ENCODE measurements at regions not wholly inside any gene's neighbourhood (a gene's known extent, or its start where the extent isn't known, plus 50 kb on each side); places are given as distances from the start of the nearest gene placed in this dataset.

GRCh38 chr17:52979921-52980320 lies 821.4 kb upstream of the CA10 start:
- no peak overlapping the region for H3K9ac ChIP-seq (ENCODE audit: low read depth, low read length)
- H4K20me1 ChIP-seq (ENCODE audit: insufficient read depth, low read length) = no peaks in the 10 kb centered on the region
- no CpG with 5 or more reads among the region's 1 CpG for WGBS, 2 experiments (ENCODE audit: extremely low coverage in 2 of 2, insufficient read length in 1 of 2)
- no TSS peak for BruUV-seq (replicated peaks)
- H4K8ac ChIP-seq (ENCODE audit: low read depth in 2 of 2, low read length in 2 of 2) = no peak overlapping the region
- no peak overlapping the region for H2BK20ac ChIP-seq (ENCODE audit: low read depth, low read length)
- intact Hi-C loops (cut with micrococcal nuclease) (no loop called here), in situ Hi-C loops (cut with MboI; ENCODE audit: low sequenced_read_pairs) (no loop called here), dilution Hi-C loops (cut with HindIII; ENCODE audit: low sequenced_read_pairs, unreplicated experiment) (no loop called here)
- H4K91ac ChIP-seq (ENCODE audit: insufficient read depth, low read depth, low read length) = no peak overlapping the region
- DNase-seq (no peak), ATAC-seq (ENCODE audit: low read depth) (no peak)
- TF ChIP-seq RCOR1 (IDR thresholded peaks at IDR 0.05; ENCODE audit: insufficient replicate concordance, low read length) = no peak
- no peak for TF ChIP-seq USF2 (IDR thresholded peaks at IDR 0.05; ENCODE audit: low read depth, low read length)
- TF ChIP-seq MAFK (IDR thresholded peaks at IDR 0.05; ENCODE audit: low read depth, low read length) = no peak
- TF ChIP-seq ELK1 (IDR thresholded peaks at IDR 0.05; ENCODE audit: borderline replicate concordance, low read depth, low read length) = no peak
- TF ChIP-seq CTCF (conservative IDR thresholded peaks at IDR 0.05; ENCODE audit: low read depth, low read length) = no peak
- TF ChIP-seq BHLHE40 (IDR thresholded peaks at IDR 0.05; ENCODE audit: low read depth, low read length) = no peak
- no peak for TF ChIP-seq CEBPB (IDR thresholded peaks at IDR 0.05; ENCODE audit: low read depth, low read length)
- TF ChIP-seq RFX5 (IDR thresholded peaks at IDR 0.05; ENCODE audit: low read depth, low read length) = no peak
- TF ChIP-seq MAZ (IDR thresholded peaks at IDR 0.05; ENCODE audit: borderline replicate concordance, low read depth, low read length) = no peak
- no peak for TF ChIP-seq SMC3 (IDR thresholded peaks at IDR 0.05; ENCODE audit: low read depth, low read length)
- TF ChIP-seq CHD1 (IDR thresholded peaks at IDR 0.05; ENCODE audit: low read depth, low read length) = no peak
- no peak for TF ChIP-seq NFE2L2 (IDR thresholded peaks at IDR 0.05; ENCODE audit: low read depth, low read length)
- TF ChIP-seq MXI1 (IDR thresholded peaks at IDR 0.05; ENCODE audit: borderline replicate concordance, low read depth, low read length) = no peak
- TF ChIP-seq FOS (IDR thresholded peaks at IDR 0.05; ENCODE audit: low read depth, low read length) = no peak
- no peak for TF ChIP-seq RAD21 (IDR thresholded peaks at IDR 0.05; ENCODE audit: low read length)
- TF ChIP-seq POLR2A (IDR thresholded peaks at IDR 0.05; ENCODE audit: low read depth, low read length) = no peak
- POLR2A ChIA-PET (ENCODE audit: unreplicated experiment) = no interaction called here
- H3K4me1 ChIP-seq (ENCODE audit: control insufficient read depth, insufficient read depth, low read length) = no peaks in the 10 kb centered on the region
- H3K56ac ChIP-seq (ENCODE audit: extremely low read depth, insufficient read depth, low read length) = no peak overlapping the region
- H3K23ac ChIP-seq (ENCODE audit: low read depth, low read length) = no peak overlapping the region
- H3K4me3 ChIP-seq (ENCODE audit: insufficient read depth, low read depth, low read length) = no peak overlapping the region
- H3K27ac ChIP-seq (ENCODE audit: insufficient read depth, low read length) = no peak overlapping the region
- no peak overlapping the region for H2AK5ac ChIP-seq (ENCODE audit: low read depth, low read length)
- no peaks in the 10 kb centered on the region for H3K79me1 ChIP-seq (ENCODE audit: low read depth in 1 of 2, low read length in 2 of 2)
- no peak overlapping the region for H3K18ac ChIP-seq (ENCODE audit: low read depth, low read length)
- no peaks in the 10 kb centered on the region for H3K27me3 ChIP-seq (ENCODE audit: control insufficient read depth, insufficient read depth, low read length)
- no peak overlapping the region for H3K4me2 ChIP-seq (ENCODE audit: low read depth, low read length)
- H3K36me3 ChIP-seq (ENCODE audit: control insufficient read depth, insufficient read depth, low read length) = no peaks in the 10 kb centered on the region
- no peak overlapping the region for H2AK9ac ChIP-seq (replicated peaks; ENCODE audit: low read depth, low read length, poor library complexity)
- no peak overlapping the region for H2AFZ ChIP-seq (replicated peaks; ENCODE audit: low read length, poor library complexity)
- CTCF ChIA-PET = no interaction called here
- no peaks in the 10 kb centered on the region for H3K9me3 ChIP-seq (ENCODE audit: control insufficient read depth, insufficient read depth, low read length)
- no peak overlapping the region for H2BK5ac ChIP-seq (ENCODE audit: low read depth, low read length, poor library complexity, severe bottlenecking)
- no peak overlapping the region for H4K5ac ChIP-seq (ENCODE audit: low read depth, low read length)
- no peak overlapping the region for H2BK15ac ChIP-seq (ENCODE audit: low read depth, low read length)
- H3K9me1 ChIP-seq (ENCODE audit: insufficient read depth, low read length) = no peaks in the 10 kb centered on the region
- no peak overlapping the region for H3K4ac ChIP-seq (ENCODE audit: low read depth, low read length)
- no peak overlapping the region for H2BK120ac ChIP-seq (ENCODE audit: low read depth, low read length)
- no peak overlapping the region for H3K14ac ChIP-seq (replicated peaks; ENCODE audit: low read depth, low read length)

Measured in IMR-90 (cell line).